T47D (cell line): ENCODE measurements at regions not wholly inside any gene's neighbourhood (a gene's known extent, or its start where the extent isn't known, plus 50 kb on each side); places are given as distances from the start of the nearest gene placed in this dataset.
"Not testable (repeated sequence)": the region's sequence is repeated elsewhere in the genome, so short reads cannot be mapped to it uniquely, and the experiment has no call there.

ENCODE experiments used
- DNase-seq, 2 experiments: peaks; one replicate each; pipeline versions ENCODE4 v3.0.0 to v3.0.0-alpha.2; 2011 to 2012; ENCODE audit warnings: low read depth in 1 of 2, low spot score in 1 of 2
- JUND ChIP-seq: IDR thresholded peaks from 2 replicates; pipeline ENCODE4 v1.6.1; 2012; ENCODE audit warnings: low read depth
- in situ Hi-C: cut with HindIII; loops from 2 replicates; pipeline ENCODE4 v1.10.0; 2016; ENCODE audit warnings: low sequenced_read_pairs, low pct_unique_long_range_greater_than_20kb

DNA sequence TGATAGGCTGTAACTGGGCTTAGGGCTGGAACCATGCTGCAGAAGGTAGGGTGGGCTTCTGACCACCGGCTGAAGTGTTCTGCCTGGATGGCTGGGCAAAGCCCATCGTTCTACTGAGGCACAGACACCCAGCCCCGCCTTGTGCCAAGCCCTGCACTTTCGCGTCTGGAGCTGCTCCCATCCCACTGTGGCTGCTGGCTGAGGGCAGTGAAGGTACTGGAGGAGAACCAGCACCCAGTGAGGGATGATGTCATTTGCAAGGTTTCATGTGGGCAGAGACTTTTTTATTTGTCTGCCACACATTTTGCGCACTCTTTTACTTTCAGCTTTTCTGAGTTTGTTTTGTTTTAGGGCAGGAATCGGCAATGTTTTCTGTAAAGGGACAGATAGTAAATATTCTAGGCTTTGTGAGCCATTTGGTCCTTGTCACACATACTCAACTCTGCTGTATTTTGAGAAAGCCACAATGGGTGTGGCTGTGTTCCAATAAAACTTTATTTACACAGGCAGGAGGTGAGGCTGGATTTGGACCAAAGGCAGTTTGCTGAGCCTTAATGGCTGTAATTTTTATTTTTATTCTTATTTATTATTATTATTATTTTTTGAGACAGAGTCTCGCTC, 85.6 kb downstream of the ASB1 start:
- in situ Hi-C loops, result no loop called here
- no peak for TF ChIP-seq JUND
- DNase-seq, result no peak

DNA sequence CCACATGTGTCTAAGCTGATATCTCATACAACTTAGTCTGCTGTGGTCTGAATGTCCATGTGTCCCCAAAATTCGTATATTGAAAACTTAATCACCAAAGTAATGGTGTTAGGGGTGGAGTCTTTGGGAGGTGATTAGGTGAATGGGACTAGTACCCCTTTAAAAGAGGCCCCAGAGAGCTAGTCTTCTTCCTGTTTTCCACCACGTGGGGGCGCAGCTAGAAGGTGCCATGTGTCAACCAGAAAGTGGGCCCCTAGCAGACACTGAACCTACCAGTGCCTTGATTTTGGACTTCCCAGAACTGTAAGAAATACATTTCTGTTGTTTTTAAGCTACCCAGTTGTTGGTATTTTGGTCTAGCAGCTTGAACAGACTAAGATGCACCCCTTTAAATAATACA, 86.6 kb downstream of the ASB1 start:
- in situ Hi-C loops, result no loop called here
- no peak for TF ChIP-seq JUND
- peak; percentile 28 to 54 for DNase-seq

DNA sequence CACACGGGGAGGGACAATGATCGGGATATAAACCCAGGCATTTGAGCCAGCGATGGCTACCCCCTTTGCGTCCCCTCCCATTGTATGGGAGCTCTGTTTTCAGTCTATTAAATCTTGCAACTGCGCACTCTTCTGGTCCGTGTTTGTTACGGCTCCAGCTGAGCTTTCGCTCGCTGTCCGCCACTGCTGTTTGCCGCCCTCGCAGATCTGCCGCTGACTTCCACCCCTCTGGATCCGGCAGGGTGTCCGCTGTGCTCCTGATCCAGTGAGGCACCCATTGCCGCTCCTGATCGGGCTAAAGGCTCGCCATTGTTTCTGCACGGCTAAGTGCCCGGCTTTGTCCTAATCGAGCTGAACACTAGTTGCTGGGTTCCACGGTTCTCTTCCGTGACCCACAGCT, 87.3 kb downstream of the ASB1 start:
- DNase-seq, in situ Hi-C loops: not testable (repeated sequence)

DNA sequence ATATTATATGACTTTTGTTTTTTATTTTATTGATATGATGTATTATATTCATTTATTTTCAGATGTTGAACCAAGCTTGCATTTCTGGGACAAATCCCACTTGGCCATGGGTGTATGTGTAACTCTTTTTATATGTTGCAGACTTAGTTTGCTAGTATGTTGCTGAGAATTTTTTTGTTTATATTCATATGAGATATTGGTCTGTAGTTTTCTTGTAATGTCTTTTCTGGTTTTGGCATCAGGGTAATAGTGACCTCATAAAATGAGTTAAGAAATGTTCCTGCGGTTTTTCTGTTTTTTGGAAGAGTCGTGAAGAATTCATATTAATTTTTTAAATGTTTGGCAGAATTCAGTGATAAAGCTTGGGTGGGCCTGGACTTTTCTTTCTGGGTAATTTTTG, 88.7 kb downstream of the ASB1 start:
- DNase-seq, result no peak
- in situ Hi-C loops, result no loop called here
- TF ChIP-seq JUND, result no peak

DNA sequence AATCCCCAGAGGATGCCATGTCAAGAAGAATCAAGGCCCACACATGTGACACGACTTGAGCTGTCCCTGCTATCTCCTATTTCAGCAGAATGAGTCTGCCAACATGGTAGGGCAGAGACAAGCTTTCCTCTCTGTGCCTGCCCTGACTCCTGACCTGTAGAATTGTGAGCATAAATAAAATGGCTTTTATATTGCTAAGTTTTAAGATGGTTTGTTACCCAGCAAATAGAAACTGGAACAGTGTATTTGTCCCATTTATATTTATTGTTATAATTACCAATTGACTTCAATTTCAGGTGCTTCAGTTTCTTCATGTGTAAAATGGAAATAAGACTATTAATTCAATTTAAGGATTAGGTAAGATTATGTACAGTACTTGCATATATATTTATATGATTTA, 90.5 kb downstream of the ASB1 start:
- in situ Hi-C loops, result no loop called here
- TF ChIP-seq JUND, result no peak
- no peak for DNase-seq

DNA sequence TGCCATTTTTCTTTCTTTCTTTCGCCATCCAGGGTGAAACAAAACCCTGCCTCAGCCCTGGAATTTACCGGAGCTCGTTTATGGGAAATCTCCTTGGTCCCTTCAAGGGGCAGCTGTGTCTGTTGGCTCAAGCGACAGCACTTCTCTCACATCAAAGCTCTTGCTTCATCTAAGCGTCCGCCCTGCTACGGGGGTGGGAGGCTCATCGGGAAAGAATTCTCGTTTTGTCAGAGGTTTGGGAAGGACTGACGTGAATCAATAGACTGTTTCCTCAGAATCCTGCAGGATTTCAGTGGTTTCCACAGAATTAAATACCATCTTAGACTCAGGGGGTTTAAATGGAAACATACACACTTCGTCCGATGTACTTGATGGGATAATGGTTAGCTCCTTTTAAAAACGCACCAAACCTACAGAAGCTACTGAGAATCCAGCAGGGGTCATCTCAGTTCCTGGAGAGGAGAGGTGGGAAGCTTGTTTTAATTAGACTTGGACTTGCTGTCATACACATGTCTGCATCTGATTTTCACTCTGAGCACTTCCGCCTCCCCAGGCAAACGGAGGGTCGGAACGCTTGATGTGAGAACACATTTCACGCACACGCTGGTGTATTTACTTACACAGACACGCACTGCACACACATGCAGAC, 91.6 kb downstream of the ASB1 start:
- no peak for TF ChIP-seq JUND
- in situ Hi-C loops, result no loop called here
- no peak for DNase-seq

DNA sequence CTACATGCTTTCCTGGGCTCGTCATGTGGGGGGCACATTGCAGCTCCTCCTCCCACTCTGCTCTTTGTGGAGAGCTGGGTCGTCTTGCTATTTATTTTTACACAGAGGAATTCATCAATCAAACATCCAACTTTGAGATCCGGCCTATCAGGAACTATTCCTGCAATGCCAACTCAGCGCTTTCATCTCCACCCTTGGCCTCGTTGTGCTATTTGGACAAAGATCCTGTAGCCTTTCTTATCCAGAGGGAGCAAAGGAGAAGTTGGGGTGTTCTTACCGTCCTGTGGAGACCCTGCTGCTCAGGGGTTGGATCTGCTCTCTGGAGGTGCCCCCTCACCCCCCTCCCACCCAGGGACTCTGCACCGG, 92.1 kb downstream of the ASB1 start:
- TF ChIP-seq JUND, result no peak
- in situ Hi-C loops, result no loop called here
- no peak for DNase-seq

DNA sequence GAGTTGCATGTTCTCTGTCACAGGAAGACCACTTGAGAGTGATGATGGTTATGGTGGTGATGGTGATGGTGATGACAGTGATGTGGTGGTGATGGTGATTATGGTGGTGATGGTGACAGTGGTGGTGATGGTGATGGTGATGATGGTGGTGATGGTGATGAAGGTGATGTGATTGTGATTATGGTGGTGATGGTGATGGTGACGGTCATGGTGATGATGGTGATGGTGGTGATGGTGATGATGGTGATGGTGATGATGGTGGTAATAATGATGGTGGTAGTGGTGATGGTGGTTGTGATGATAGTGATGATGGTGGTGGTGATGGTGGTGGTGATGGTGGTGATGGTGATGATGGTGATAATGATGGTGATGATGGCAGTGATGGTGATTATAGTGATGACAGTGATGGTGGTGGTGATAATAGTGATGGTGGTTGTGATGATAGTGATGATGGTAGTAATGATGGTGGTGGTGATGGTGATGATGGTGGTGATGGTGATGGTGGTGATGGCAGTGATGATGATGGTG, 93.7 kb downstream of the ASB1 start:
- no peak for DNase-seq
- TF ChIP-seq JUND, result no peak
- in situ Hi-C loops, result no loop called here

DNA sequence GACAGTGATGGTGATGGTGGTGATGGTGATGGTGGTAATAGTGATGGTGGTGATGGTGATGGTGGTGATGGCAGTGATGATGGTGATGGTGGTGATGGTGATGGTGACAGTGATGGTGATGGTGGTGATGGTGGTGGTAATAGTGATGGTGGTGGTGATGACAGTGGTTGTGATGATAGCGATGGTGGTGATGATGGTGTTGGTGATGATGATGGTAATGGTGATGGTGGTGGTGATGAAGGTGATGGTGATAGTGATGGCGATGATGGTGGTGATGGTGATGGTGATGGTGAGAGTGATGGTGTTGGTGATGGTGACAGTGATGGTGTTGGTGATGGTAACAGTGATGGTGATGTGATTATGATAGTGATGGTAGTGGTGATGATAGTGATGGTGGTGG, 94.3 kb downstream of the ASB1 start:
- in situ Hi-C loops, result no loop called here
- TF ChIP-seq JUND, result no peak
- no peak for DNase-seq

DNA sequence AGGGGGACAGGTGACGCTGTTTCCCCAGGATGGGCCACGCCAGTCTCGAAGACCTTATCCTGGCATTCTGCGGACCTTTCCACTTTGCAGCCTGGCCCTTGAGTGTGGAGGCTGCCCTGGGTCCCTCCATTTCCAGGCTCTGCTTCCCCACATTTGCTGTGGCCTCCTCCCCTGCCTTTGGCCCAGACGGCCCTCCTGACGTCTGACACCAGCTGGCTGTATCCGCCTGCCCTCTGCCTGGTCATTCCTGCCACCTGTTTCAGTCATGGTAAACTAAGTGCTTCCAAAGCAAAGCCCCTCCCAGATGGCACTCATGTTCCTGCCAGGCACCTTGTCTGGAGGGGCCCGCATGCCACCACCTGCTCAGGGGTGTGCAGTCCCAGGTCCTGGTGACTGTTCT, 95.1 kb downstream of the ASB1 start:
- no peak for TF ChIP-seq JUND
- in situ Hi-C loops, result no loop called here
- DNase-seq, result no peak

DNA sequence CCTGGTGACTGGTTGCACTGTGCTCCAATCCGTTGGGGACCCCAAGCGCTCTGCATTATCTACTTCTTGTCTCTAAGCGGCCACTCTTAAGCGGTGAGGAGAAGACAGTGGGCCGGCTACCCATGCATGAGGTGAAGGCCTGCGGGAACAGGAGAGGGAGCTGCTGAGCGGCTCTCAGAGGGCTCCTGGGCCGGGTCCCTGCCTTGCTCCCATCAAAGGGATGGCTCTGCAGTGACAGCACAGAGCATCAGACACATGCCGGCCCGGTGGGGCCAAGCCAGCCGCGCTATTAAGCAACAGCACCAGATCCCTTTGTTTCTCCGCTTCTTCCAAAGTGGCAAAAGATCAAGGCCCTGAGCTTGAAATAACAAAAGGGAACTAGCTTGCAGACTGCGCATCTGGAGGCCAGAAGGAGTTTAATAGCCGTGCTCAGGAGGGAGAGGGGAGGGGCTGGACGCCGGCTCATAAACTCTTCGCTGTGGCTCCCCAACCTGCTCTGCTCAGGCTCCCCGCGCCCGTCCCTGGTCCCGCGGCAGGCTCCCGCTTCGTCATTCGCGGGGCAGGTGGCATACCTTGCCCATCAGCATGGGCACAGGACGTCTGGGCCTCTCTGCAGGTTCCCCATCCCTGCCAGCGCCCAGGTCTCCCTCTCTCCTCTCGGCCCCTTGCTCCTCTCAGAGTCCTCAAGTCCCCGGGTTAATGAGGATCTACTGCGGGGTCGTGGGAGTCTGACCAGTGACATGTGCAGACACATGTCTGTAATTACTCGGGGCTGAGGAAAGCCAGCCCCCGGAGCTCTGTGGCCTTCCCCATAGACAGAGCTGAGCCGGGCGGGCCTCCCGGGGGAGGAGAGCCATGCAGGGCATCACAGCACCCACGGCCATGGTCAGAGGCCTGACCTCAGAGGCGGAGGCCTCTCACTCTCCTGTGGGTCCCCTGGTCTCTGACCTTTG, 96.7 kb downstream of the ASB1 start:
- TF ChIP-seq JUND, result no peak
- DNase-seq, result no peak
- in situ Hi-C loops, result no loop called here

DNA sequence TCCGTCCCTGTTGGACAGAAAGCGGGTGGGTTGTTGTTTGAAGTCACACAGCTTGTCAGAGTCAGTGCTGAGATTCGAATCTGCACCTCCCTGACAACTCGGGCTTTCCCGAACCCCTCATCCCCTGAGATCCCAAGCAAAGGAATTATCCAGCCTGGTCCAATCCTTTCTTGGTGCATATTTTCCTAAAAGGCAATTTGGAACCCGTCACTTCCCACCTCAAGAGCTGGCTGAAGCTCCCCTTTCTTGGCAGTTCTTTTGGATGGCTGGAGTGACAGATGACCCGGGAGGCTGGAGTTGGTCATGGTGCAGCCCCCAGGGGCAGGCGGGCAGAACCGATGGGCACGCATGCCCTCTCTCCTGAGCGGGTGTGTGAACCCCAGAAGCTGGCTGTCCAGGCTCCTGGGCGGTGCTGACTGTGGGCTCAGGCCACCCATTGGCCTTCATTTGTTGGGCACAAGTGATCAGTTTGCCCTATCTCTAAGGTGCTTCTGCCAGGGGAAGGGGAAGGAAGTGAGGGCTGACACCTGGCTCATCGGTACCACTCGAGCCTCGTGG, 97.8 kb downstream of the ASB1 start:
- TF ChIP-seq JUND, result no peak
- in situ Hi-C loops, result no loop called here
- no peak for DNase-seq

DNA sequence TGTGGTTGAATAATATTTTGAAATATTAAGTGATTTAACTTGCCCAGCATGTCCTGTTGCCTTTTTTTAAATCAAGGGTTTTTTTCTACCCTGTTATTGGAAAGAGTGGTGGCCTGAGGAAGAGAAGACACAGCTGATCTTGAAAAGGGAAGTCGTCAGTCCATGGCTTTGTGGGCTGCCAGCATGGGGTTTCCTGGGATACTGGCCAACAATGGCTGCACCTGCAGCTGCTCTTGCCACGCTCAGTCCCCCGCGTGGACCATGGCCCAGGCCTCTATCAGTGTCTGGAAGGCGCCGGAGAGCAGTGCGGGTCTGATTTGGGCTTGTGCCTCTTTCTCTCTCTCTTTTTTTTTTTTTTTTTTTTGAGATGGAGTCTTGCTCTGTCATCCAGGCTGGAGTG, 99.3 kb downstream of the ASB1 start:
- no peak for DNase-seq
- in situ Hi-C loops, result no loop called here
- no peak for TF ChIP-seq JUND
